Peyer's patch (tissue), 4 donors: ENCODE measurements at regions not wholly inside any gene's neighbourhood (a gene's known extent, or its start where the extent isn't known, plus 50 kb on each side); places are given as distances from the start of the nearest gene placed in this dataset.

Source experiments
- CTCF ChIP-seq, 6 experiments: fragments of 450-650 bp in 4 of 6; fragments of 200-600 bp in 2 of 6; sonication (generic) in 1 of 6; IDR thresholded peaks; one replicate each; pipeline ENCODE4 v1.5.1; 2017 to 2019; ENCODE audit warnings: antibody characterized with exemption in 6 of 6, mild to moderate bottlenecking in 3 of 6, moderate library complexity in 1 of 6
- POLR2A ChIP-seq, 2 donors: fragments of 450-650 bp; IDR thresholded peaks; one replicate each; pipeline ENCODE4 v1.5.1; 2017; ENCODE audit warnings: antibody characterized with exemption in 2 of 2, mild to moderate bottlenecking in 2 of 2, moderate library complexity in 2 of 2

GRCh38 chr2:194116861-194117260 lies 1540.2 kb upstream of the SLC39A10 start:
- TF ChIP-seq CTCF (IDR thresholded peaks at IDR 0.05): no peak
- TF ChIP-seq POLR2A (IDR thresholded peaks at IDR 0.05): no peak
